H9 (cell line): ENCODE measurements at regions not wholly inside any gene's neighbourhood (a gene's known extent, or its start where the extent isn't known, plus 50 kb on each side); places are given as distances from the start of the nearest gene placed in this dataset.

Experiments
- DNase-seq: peaks from one replicate; pipeline ENCODE4 v3.0.0-alpha.2; 2017
- H2AFZ ChIP-seq: one replicate; pipeline ENCODE4 v1.6.1; 2013; ENCODE audit warnings: mild to moderate bottlenecking, low read length, control low read depth, moderate library complexity
- H2AK5ac ChIP-seq: 2 replicates; pipeline ENCODE4 v1.6.1; 2013; ENCODE audit warnings: low read length, control low read depth, mixed read lengths; ENCODE audit not compliant: insufficient read length
- H2BK120ac ChIP-seq: one replicate; pipeline ENCODE4 v1.6.1; 2013; ENCODE audit warnings: low read depth, mild to moderate bottlenecking, low read length, control low read depth, inconsistent platforms; ENCODE audit not compliant: poor library complexity, severe bottlenecking
- H2BK12ac ChIP-seq: 2 replicates; pipeline ENCODE4 v1.6.1; 2013; ENCODE audit warnings: low read length, control low read depth, mixed read lengths, low read depth; ENCODE audit not compliant: insufficient read length
- H2BK15ac ChIP-seq: 2 replicates; pipeline ENCODE4 v1.6.1; 2013; ENCODE audit warnings: low read depth, low read length, control low read depth
- H2BK20ac ChIP-seq: one replicate; pipeline ENCODE4 v1.6.1; 2013; ENCODE audit warnings: low read depth, mild to moderate bottlenecking, low read length, control low read depth, inconsistent platforms; ENCODE audit not compliant: poor library complexity, severe bottlenecking
- H2BK5ac ChIP-seq: 2 replicates; pipeline ENCODE4 v1.6.1; 2013; ENCODE audit warnings: low read length, control low read depth, mixed read lengths; ENCODE audit not compliant: insufficient read length
- H3K14ac ChIP-seq: 2 replicates; pipeline ENCODE4 v1.6.1; 2013; ENCODE audit warnings: low read length, control low read depth; ENCODE audit not compliant: insufficient read depth
- H3K18ac ChIP-seq: 2 replicates; pipeline ENCODE4 v1.6.1; 2013; ENCODE audit warnings: low read depth, mild to moderate bottlenecking, mixed read lengths, low read length, control low read depth; ENCODE audit not compliant: insufficient read length
- H3K23ac ChIP-seq: 2 replicates; pipeline ENCODE4 v1.6.1; 2013; ENCODE audit warnings: low read length, control low read depth, mixed read lengths, low read depth; ENCODE audit not compliant: insufficient read length
- H3K23me2 ChIP-seq: 2 replicates; pipeline ENCODE4 v1.6.1; 2013; ENCODE audit warnings: low read depth, mild to moderate bottlenecking, mixed read lengths, low read length, control low read depth; ENCODE audit not compliant: insufficient read length, poor library complexity, severe bottlenecking
- H3K27ac ChIP-seq: 2 replicates; pipeline ENCODE4 v1.5.1; 2013; ENCODE audit warnings: low read length, control low read depth, mixed read lengths, low read depth; ENCODE audit not compliant: insufficient read length
- H3K27me3 ChIP-seq: 2 replicates; pipeline ENCODE4 v1.6.1; 2013; ENCODE audit warnings: low read length, control low read depth, inconsistent platforms; ENCODE audit not compliant: insufficient read depth
- H3K4ac ChIP-seq: 2 replicates; pipeline ENCODE4 v1.6.1; 2013; ENCODE audit warnings: low read depth, mild to moderate bottlenecking, control low read depth, inconsistent platforms, low read length, moderate library complexity
- H3K4me1 ChIP-seq: 2 replicates; pipeline ENCODE4 v1.6.1; 2013; ENCODE audit warnings: low read length, control low read depth, inconsistent platforms; ENCODE audit not compliant: insufficient read depth
- H3K4me2 ChIP-seq: 2 replicates; pipeline ENCODE4 v1.6.1; 2013; ENCODE audit warnings: low read length, control low read depth, mixed read lengths; ENCODE audit not compliant: insufficient read length, insufficient read depth
- H3K56ac ChIP-seq: 2 replicates; pipeline ENCODE4 v1.6.1; 2013; ENCODE audit warnings: low read depth, mild to moderate bottlenecking, mixed read lengths, low read length, control low read depth; ENCODE audit not compliant: insufficient read length
- H3K79me1 ChIP-seq: 2 replicates; pipeline ENCODE4 v1.6.1; 2013; ENCODE audit warnings: low read depth, mild to moderate bottlenecking, moderate library complexity, low read length, control low read depth, inconsistent platforms; ENCODE audit not compliant: insufficient read depth, poor library complexity, severe bottlenecking
- H3K79me2 ChIP-seq: 2 replicates; pipeline ENCODE4 v1.6.1; 2013; ENCODE audit warnings: low read length, control low read depth, inconsistent platforms; ENCODE audit not compliant: insufficient read depth
- H3K9ac ChIP-seq: 2 replicates; pipeline ENCODE4 v1.6.1; 2013; ENCODE audit warnings: low read length, control low read depth, mixed read lengths; ENCODE audit not compliant: insufficient read length; ENCODE audit errors: extremely low read depth
- H3K9me3 ChIP-seq: one replicate; pipeline ENCODE4 v1.6.1; 2013; ENCODE audit warnings: low read depth, low read length, inconsistent platforms; ENCODE audit not compliant: control insufficient read depth
- H3T11ph ChIP-seq: one replicate; pipeline ENCODE4 v1.6.1; 2013; ENCODE audit warnings: mild to moderate bottlenecking, low read length, control low read depth, inconsistent platforms
- H4K20me1 ChIP-seq: one replicate; pipeline ENCODE4 v1.6.1; 2013; ENCODE audit not compliant: control insufficient read depth, insufficient read length, insufficient read depth
- H4K5ac ChIP-seq: 2 replicates; pipeline ENCODE4 v1.6.1; 2013; ENCODE audit warnings: low read depth, mild to moderate bottlenecking, mixed read lengths, low read length, control low read depth; ENCODE audit not compliant: insufficient read length
- H4K8ac ChIP-seq: replicated peaks from 2 replicates; pipeline ENCODE4 v1.6.1; 2013; ENCODE audit warnings: low read length, control low read depth, mixed read lengths, low read depth; ENCODE audit not compliant: insufficient read length
- H4K91ac ChIP-seq: 2 replicates; pipeline ENCODE4 v1.6.1; 2013; ENCODE audit warnings: low read depth, mild to moderate bottlenecking, moderate library complexity, mixed read lengths, low read length, control low read depth; ENCODE audit not compliant: insufficient read length
- H3K27ac Mint-ChIP-seq, 3 experiments: 2 replicates in 2 of 3; 3 replicates in 1 of 3; pipeline ENCODE4 v1.8.0; 2020 to 2021; ENCODE audit warnings: mixed read lengths in 3 of 3, mild to moderate bottlenecking in 1 of 3, moderate library complexity in 1 of 3
- H3K27me3 Mint-ChIP-seq: 2 replicates; pipeline ENCODE4 v1.8.0; 2021; ENCODE audit warnings: low read depth, mild to moderate bottlenecking, moderate library complexity, mixed read lengths
- H3K36me3 Mint-ChIP-seq, 3 experiments: 2 replicates in 2 of 3; 3 replicates in 1 of 3; pipeline ENCODE4 v1.8.0; 2020 to 2021; ENCODE audit warnings: low read depth in 3 of 3, mixed read lengths in 3 of 3; ENCODE audit not compliant: insufficient read depth in 1 of 3
- H3K4me1 Mint-ChIP-seq, 2 experiments: 2 replicates each; pipeline ENCODE4 v1.8.0; 2020; ENCODE audit warnings: mixed read lengths in 2 of 2
- H3K4me3 Mint-ChIP-seq, 2 experiments: 2 replicates in 1 of 2; 3 replicates in 1 of 2; pipeline ENCODE4 v1.8.0; 2020 to 2021; ENCODE audit warnings: mild to moderate bottlenecking in 2 of 2, mixed read lengths in 2 of 2, moderate library complexity in 1 of 2
- H3K9me3 Mint-ChIP-seq, 2 experiments: 2 replicates in 1 of 2; 3 replicates in 1 of 2; pipeline ENCODE4 v1.8.0; 2020; ENCODE audit warnings: mild to moderate bottlenecking in 2 of 2, mixed read lengths in 2 of 2, moderate library complexity in 1 of 2
- CTCF ChIP-seq: fragments of 200-600 bp; sonication (generic); conservative IDR thresholded peaks from 3 replicates; pipeline ENCODE4 v1.8.0; 2021; ENCODE audit warnings: antibody characterized with exemption, mild to moderate bottlenecking
- WGBS: extraction: QIAGEN DNeasy Blood & Tissue Kit; methylation state at CpG from one replicate; pipeline ENCODE4 v1.1.7; 2013; ENCODE audit warnings: missing lambda C conversion rate, low lambda C conversion rate, mixed read lengths; ENCODE audit not compliant: insufficient read length; ENCODE audit errors: extremely low coverage; 5-methylcytosine and 5-hydroxymethylcytosine counted together

- Histone ChIP-seq H3K9me3 (no peaks in the 10 kb centered on the region), H3K4ac (no peak overlapping the region), H2BK20ac (no peak overlapping the region), H4K8ac (no peak overlapping the region), H3K79me2 (no peaks in the 10 kb centered on the region), H2BK120ac (no peak overlapping the region), H2BK12ac (no peak overlapping the region), H2AFZ (no peak overlapping the region), H4K5ac (no peak overlapping the region), H3K14ac (no peak overlapping the region), H2AK5ac (no peak overlapping the region), H3T11ph (no peak overlapping the region), H3K79me1 (no peaks in the 10 kb centered on the region), H4K20me1 (no peaks in the 10 kb centered on the region), H3K23me2 (no peaks in the 10 kb centered on the region), H2BK5ac (no peak overlapping the region), H3K18ac (no peak overlapping the region), H4K91ac (no peak overlapping the region), H3K27me3 (no peaks in the 10 kb centered on the region), H3K4me1 (peaks cover 3% of the 10 kb centered on the region; the same call in 1 of the 2 replicates), H3K56ac (no peak overlapping the region), H3K9ac (no peak overlapping the region), H3K4me2 (no peak overlapping the region), H3K27ac (no peak overlapping the region), H2BK15ac (no peak overlapping the region), H3K23ac (no peak overlapping the region)
- no peaks in the 10 kb centered on the region for H3K27me3 Mint-ChIP-seq
- H3K4me1 Mint-ChIP-seq = peaks cover 14 to 15% of the 10 kb centered on the region in 2 experiments
- no peak for TF ChIP-seq CTCF
- no peak overlapping the region for H3K27ac Mint-ChIP-seq
- H3K36me3 Mint-ChIP-seq = no peaks in the 10 kb centered on the region; a peak in 1 of 7 replicates
- no peak for DNase-seq
- no peaks in the 10 kb centered on the region for H3K9me3 Mint-ChIP-seq
- no CpG with 5 or more reads among the region's 1 CpG for WGBS
- H3K4me3 Mint-ChIP-seq = no peak overlapping the region
These were observed 60.8 kb upstream of the ARRDC3 start for GRCh38 chr5:91443761-91444467.
